OCI-LY7 (cell line): ENCODE measurements at regions not wholly inside any gene's neighbourhood (a gene's known extent, or its start where the extent isn't known, plus 50 kb on each side); places are given as distances from the start of the nearest gene placed in this dataset.

Experiments used
- BruUV-seq: library from RNA; stranded (reverse); fragments of 400-500 nt; replicated peaks from 2 replicates; lab custom pipeline; 2021; lab: Mats Ljungman, UMichigan
- CTCF ChIA-PET: fragments of 300-600 bp; sonication (Branson Sonifier 250); formaldehyde crosslinking; loops from one replicate; lab custom pipeline; 2022; ENCODE audit warnings: antibody characterized with exemption; ENCODE audit not compliant: unreplicated experiment; lab: Charles Lee
- POLR2A ChIA-PET: fragments of 300-600 bp; sonication (Branson Sonifier 250); formaldehyde crosslinking; loops from one replicate; lab custom pipeline; 2022; ENCODE audit warnings: antibody characterized with exemption; lab: Charles Lee
- DNase-seq: peaks from one replicate; pipeline ENCODE4 v3.0.0-alpha.2; 2015; ENCODE audit warnings: low spot score
- H2AFZ ChIP-seq: fragments of 200-600 bp; sonication (generic), shearing (Covaris generic); 2 replicates; pipeline ENCODE4 v1.6.1; 2014; ENCODE audit warnings: mild to moderate bottlenecking, antibody characterized with exemption, low read length, moderate library complexity
- H3K27ac ChIP-seq: fragments of 200-600 bp; sonication (generic); 2 replicates; pipeline ENCODE4 v1.5.1; 2014; ENCODE audit warnings: mixed run types, low read depth, mild to moderate bottlenecking, moderate library complexity, low read length, inconsistent platforms; ENCODE audit not compliant: poor library complexity, severe bottlenecking
- H3K36me3 ChIP-seq: fragments of 200-600 bp; sonication (generic); 2 replicates; pipeline ENCODE4 v1.6.1; 2014; ENCODE audit warnings: mild to moderate bottlenecking, antibody characterized with exemption, low read length, moderate library complexity, mixed read lengths; ENCODE audit not compliant: insufficient read depth
- H3K4me1 ChIP-seq: fragments of 200-600 bp; sonication (generic); 2 replicates; pipeline ENCODE4 v1.5.1; 2014; ENCODE audit warnings: mild to moderate bottlenecking, low read length; ENCODE audit not compliant: insufficient read depth, poor library complexity, severe bottlenecking
- H3K4me2 ChIP-seq: fragments of 200-600 bp; sonication (generic); 2 replicates; pipeline ENCODE4 v1.6.1; 2014; ENCODE audit warnings: mild to moderate bottlenecking, low read length
- H3K4me3 ChIP-seq: fragments of 200-600 bp; sonication (generic); 2 replicates; pipeline ENCODE4 v1.5.1; 2014; ENCODE audit warnings: mild to moderate bottlenecking, low read depth, low read length; ENCODE audit not compliant: poor library complexity, severe bottlenecking
- H3K79me2 ChIP-seq: fragments of 200-600 bp; sonication (generic); 2 replicates; pipeline ENCODE4 v1.6.1; 2016; ENCODE audit warnings: low read depth, mild to moderate bottlenecking, low read length, moderate library complexity, mixed read lengths; ENCODE audit not compliant: insufficient read depth
- H3K9me2 ChIP-seq: fragments of 200-600 bp; sonication (generic); 2 replicates; pipeline ENCODE4 v1.6.1; 2016; ENCODE audit warnings: mild to moderate bottlenecking, low read length, mixed read lengths; ENCODE audit not compliant: insufficient read depth
- H3K9me3 ChIP-seq: fragments of 200-600 bp; sonication (generic); 2 replicates; pipeline ENCODE4 v1.6.1; 2014; ENCODE audit warnings: mild to moderate bottlenecking, mixed run types, low read length, mixed read lengths
- H4K20me1 ChIP-seq: fragments of 200-600 bp; sonication (generic); 2 replicates; pipeline ENCODE4 v1.6.1; 2014; ENCODE audit warnings: mild to moderate bottlenecking, antibody characterized with exemption, low read length, moderate library complexity, mixed read lengths; ENCODE audit not compliant: insufficient read depth
- EZH2phosphoT487 ChIP-seq: fragments of 200-600 bp; sonication (generic); IDR thresholded peaks from 2 replicates; pipeline ENCODE4 v1.6.1; 2018; ENCODE audit warnings: low read depth, borderline replicate concordance, mild to moderate bottlenecking, mixed run types, antibody characterized with exemption, low read length, moderate library complexity, mixed read lengths
- intact Hi-C: fragments of 100-400 bp; cut with micrococcal nuclease; formaldehyde crosslinking; loops from one replicate; pipeline ENCODE4 v1.10.0; 2022; ENCODE audit not compliant: unreplicated experiment
- TF ChIP-seq, protein P1 (sequence below): fragments of 200-600 bp; sonication (generic); conservative IDR thresholded peaks from 2 replicates; pipeline ENCODE4 v1.5.1; 2014; ENCODE audit warnings: mild to moderate bottlenecking, antibody characterized with exemption, low read length, moderate library complexity, mixed read lengths

- Histone ChIP-seq H3K4me2 (no peak overlapping the region), H3K4me1 (no peaks in the 10 kb centered on the region), H4K20me1 (no peaks in the 10 kb centered on the region), H3K9me2 (no peaks in the 10 kb centered on the region), H3K79me2 (no peaks in the 10 kb centered on the region), H2AFZ (no peak overlapping the region), H3K9me3 (no peaks in the 10 kb centered on the region), H3K27ac (no peak overlapping the region), H3K36me3 (no peaks in the 10 kb centered on the region), H3K4me3 (no peak overlapping the region)
- intact Hi-C loops: no loop called here
- ChIA-PET CTCF (no interaction called here), POLR2A (no interaction called here)
- BruUV-seq: no TSS peak
- no peak for DNase-seq
- TF ChIP-seq, protein P1, sequence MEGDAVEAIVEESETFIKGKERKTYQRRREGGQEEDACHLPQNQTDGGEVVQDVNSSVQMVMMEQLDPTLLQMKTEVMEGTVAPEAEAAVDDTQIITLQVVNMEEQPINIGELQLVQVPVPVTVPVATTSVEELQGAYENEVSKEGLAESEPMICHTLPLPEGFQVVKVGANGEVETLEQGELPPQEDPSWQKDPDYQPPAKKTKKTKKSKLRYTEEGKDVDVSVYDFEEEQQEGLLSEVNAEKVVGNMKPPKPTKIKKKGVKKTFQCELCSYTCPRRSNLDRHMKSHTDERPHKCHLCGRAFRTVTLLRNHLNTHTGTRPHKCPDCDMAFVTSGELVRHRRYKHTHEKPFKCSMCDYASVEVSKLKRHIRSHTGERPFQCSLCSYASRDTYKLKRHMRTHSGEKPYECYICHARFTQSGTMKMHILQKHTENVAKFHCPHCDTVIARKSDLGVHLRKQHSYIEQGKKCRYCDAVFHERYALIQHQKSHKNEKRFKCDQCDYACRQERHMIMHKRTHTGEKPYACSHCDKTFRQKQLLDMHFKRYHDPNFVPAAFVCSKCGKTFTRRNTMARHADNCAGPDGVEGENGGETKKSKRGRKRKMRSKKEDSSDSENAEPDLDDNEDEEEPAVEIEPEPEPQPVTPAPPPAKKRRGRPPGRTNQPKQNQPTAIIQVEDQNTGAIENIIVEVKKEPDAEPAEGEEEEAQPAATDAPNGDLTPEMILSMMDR: no peak
- no peak for TF ChIP-seq EZH2phosphoT487
Measured at GRCh38 chr9:86655147-86655546, 292.2 kb downstream of the GAS1 start.

DNA sequence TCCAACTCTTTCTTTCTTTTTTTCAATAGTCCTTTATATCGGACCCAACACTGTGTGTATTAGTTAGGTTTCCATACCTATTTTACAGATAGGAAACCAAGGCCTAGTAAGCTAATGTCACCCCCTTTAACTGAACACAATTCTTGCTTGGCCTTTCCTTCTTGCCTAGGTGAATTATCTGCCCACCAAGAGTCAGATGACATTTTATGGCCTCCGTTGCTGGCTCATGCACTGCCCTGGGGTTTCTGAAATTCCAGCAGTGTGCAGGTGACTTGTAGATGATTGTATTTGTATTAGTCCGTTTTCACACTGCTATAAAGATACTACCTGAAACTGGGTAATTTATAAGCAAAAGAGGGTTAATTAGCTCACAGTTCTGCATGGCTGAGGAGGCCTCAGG lies 293.8 kb downstream of the GAS1 start:
- CTCF ChIA-PET: no interaction called here
- H3K4me3 ChIP-seq: no peak overlapping the region
- BruUV-seq: no TSS peak

GRCh38 chr9:86652736-86653135 lies 294.6 kb downstream of the GAS1 start:
- no peaks in the 10 kb centered on the region for H3K9me3 ChIP-seq
- POLR2A ChIA-PET: interaction anchor here (0.8 kb wide), 1 partner anchor 12 kb away, joined by 3 read pairs; no protein-coding TSS in a partner anchor
- H3K4me1 ChIP-seq: no peaks in the 10 kb centered on the region
- H4K20me1 ChIP-seq: no peaks in the 10 kb centered on the region
- CTCF ChIA-PET: no interaction called here
- no TSS peak for BruUV-seq
- no peaks in the 10 kb centered on the region for H3K9me2 ChIP-seq
- H3K27ac ChIP-seq: no peak overlapping the region
- no peaks in the 10 kb centered on the region for H3K36me3 ChIP-seq
- TF ChIP-seq, protein P1: no peak
- no peak for TF ChIP-seq EZH2phosphoT487
- H2AFZ ChIP-seq: no peak overlapping the region
- no peaks in the 10 kb centered on the region for H3K79me2 ChIP-seq
- no peak for DNase-seq
- H3K4me2 ChIP-seq: no peak overlapping the region
- no peak overlapping the region for H3K4me3 ChIP-seq
- intact Hi-C loops: no loop called here

More for the DNA sequence above, 293.8 kb downstream of the GAS1 start:
- Histone ChIP-seq H3K4me1 (no peaks in the 10 kb centered on the region), H3K9me3 (no peaks in the 10 kb centered on the region), H2AFZ (no peak overlapping the region), H3K9me2 (no peaks in the 10 kb centered on the region), H3K4me2 (no peak overlapping the region), H3K36me3 (no peaks in the 10 kb centered on the region), H3K79me2 (no peaks in the 10 kb centered on the region), H4K20me1 (no peaks in the 10 kb centered on the region), H3K27ac (no peak overlapping the region)
- TF ChIP-seq, protein P1: no peak
- TF ChIP-seq EZH2phosphoT487: no peak
- intact Hi-C loops: no loop called here
- POLR2A ChIA-PET: no interaction called here
- DNase-seq: no peak
